ENCODE measurements at regions not wholly inside any gene's neighbourhood (a gene's known extent, or its start where the extent isn't known, plus 50 kb on each side); places are given as distances from the start of the nearest gene placed in this dataset.
"Not testable (repeated sequence)": the region's sequence is repeated elsewhere in the genome, so short reads cannot be mapped to it uniquely, and the experiment has no call there.

DNA sequence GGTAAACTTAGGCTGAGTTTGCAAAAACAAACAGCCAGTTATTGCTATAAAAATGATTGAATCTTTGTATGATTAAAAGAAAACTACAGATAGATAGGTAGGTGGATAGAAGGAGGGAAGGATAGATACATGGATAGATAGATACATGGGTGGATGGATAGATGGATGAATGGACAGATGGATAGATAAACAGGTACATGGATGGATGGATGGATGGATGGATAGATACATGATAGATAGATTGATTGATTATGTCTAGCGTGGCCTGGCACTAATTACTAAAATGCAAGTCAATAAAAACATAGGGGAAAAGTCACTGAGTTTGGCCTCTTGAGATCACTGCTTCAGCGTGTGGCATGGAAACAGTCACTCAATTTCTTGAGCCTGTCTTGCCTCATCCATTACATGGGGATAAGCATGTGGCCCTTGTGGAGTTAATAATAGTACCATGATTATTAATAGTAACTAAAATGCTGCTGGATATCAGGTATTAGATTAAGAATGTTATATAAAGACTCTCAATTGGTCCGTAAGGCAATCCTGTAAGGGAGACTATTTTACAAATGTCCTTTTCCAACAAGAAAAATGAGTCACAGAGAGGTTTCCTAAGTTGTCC is 184.9 kb downstream of the HS3ST3A1 start:
- ATAC-seq (ENCODE audit: low read depth) (no peak), DNase-seq (no peak)
- no peak overlapping the region for H2AFZ ChIP-seq (ENCODE audit: insufficient read depth, low read depth, low read length, poor library complexity, severe bottlenecking)
- H3K9me3 Mint-ChIP-seq (ENCODE audit: insufficient read depth) = peaks cover 2% of the 10 kb centered on the region
- H3K36me3 ChIP-seq (replicated peaks in 1 of 2; ENCODE audit: control extremely low read depth in 1 of 2, control insufficient read depth in 1 of 2, extremely low read depth in 1 of 2, insufficient read depth in 2 of 2, low read length in 1 of 2) = no peaks in the 10 kb centered on the region
- no peaks in the 10 kb centered on the region for H3K27me3 ChIP-seq (replicated peaks in 1 of 4; ENCODE audit: control extremely low read depth in 1 of 4, control insufficient read depth in 3 of 4, insufficient read depth in 4 of 4, low read length in 3 of 4)
- H3K27me3 Mint-ChIP-seq = peaks cover 8% of the 10 kb centered on the region
- H3K79me2 ChIP-seq (ENCODE audit: control insufficient read depth, insufficient read depth, low read length) = no peaks in the 10 kb centered on the region
- no peak overlapping the region for H3K27ac ChIP-seq (ENCODE audit: low read length in 2 of 2)
- intact Hi-C loops (cut with micrococcal nuclease) = no loop called here
- no peak for TF ChIP-seq EZH2 (IDR thresholded peaks at IDR 0.05; ENCODE audit: borderline replicate concordance, insufficient read depth, low read depth, low read length, poor library complexity, severe bottlenecking)
- TF ChIP-seq, protein P1, sequence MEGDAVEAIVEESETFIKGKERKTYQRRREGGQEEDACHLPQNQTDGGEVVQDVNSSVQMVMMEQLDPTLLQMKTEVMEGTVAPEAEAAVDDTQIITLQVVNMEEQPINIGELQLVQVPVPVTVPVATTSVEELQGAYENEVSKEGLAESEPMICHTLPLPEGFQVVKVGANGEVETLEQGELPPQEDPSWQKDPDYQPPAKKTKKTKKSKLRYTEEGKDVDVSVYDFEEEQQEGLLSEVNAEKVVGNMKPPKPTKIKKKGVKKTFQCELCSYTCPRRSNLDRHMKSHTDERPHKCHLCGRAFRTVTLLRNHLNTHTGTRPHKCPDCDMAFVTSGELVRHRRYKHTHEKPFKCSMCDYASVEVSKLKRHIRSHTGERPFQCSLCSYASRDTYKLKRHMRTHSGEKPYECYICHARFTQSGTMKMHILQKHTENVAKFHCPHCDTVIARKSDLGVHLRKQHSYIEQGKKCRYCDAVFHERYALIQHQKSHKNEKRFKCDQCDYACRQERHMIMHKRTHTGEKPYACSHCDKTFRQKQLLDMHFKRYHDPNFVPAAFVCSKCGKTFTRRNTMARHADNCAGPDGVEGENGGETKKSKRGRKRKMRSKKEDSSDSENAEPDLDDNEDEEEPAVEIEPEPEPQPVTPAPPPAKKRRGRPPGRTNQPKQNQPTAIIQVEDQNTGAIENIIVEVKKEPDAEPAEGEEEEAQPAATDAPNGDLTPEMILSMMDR (IDR thresholded peaks at IDR 0.05) = no peak
- WGBS (ENCODE audit: insufficient coverage) = 0% methylated on average over 1 of the region's 3 CpGs
- no peaks in the 10 kb centered on the region for H3K4me1 ChIP-seq (ENCODE audit: control insufficient read depth in 2 of 2, insufficient read depth in 2 of 2, low read length in 2 of 2)
- no peak overlapping the region for H3K4me3 Mint-ChIP-seq
- H3K4me3 ChIP-seq (ENCODE audit: control extremely low read depth in 1 of 5, extremely low read depth in 1 of 5, insufficient read depth in 1 of 5, low read depth in 2 of 5, low read length in 4 of 5) = no peak overlapping the region
- H3K4me2 ChIP-seq (replicated peaks; ENCODE audit: low read depth, low read length, poor library complexity, severe bottlenecking) = no peak overlapping the region
- ChIA-PET POLR2A (no interaction called here), CTCF (no interaction called here)
- no peaks in the 10 kb centered on the region for H3K4me1 Mint-ChIP-seq
- no peaks in the 10 kb centered on the region for H4K20me1 ChIP-seq (ENCODE audit: control insufficient read depth, insufficient read depth, low read length, poor library complexity, severe bottlenecking)
- no peak overlapping the region for H3K9ac ChIP-seq (ENCODE audit: low read length)
- H3K9me3 ChIP-seq (ENCODE audit: control extremely low read depth in 1 of 3, control insufficient read depth in 2 of 3, insufficient read depth in 1 of 3, low read length in 2 of 3) = peaks cover 0 to 11% (median 0%) of the 10 kb centered on the region in 3 donors
- no peak overlapping the region for H3K27ac Mint-ChIP-seq

GRCh38 chr17:13415871-13416416 is 185.8 kb downstream of the HS3ST3A1 start:
- no peaks in the 10 kb centered on the region for H4K20me1 ChIP-seq (ENCODE audit: control insufficient read depth, insufficient read depth, low read length, poor library complexity, severe bottlenecking)
- no peaks in the 10 kb centered on the region for H3K4me1 Mint-ChIP-seq
- H3K27ac Mint-ChIP-seq = no peak overlapping the region
- DNase-seq (no peak), ATAC-seq (ENCODE audit: low read depth) (no peak)
- CTCF ChIA-PET = no interaction called here
- no peaks in the 10 kb centered on the region for H3K27me3 ChIP-seq (replicated peaks in 1 of 4; ENCODE audit: control extremely low read depth in 1 of 4, control insufficient read depth in 3 of 4, insufficient read depth in 4 of 4, low read length in 3 of 4)
- no peak overlapping the region for H3K4me2 ChIP-seq (replicated peaks; ENCODE audit: low read depth, low read length, poor library complexity, severe bottlenecking)
- no peak overlapping the region for H3K4me3 ChIP-seq (ENCODE audit: control extremely low read depth in 1 of 5, extremely low read depth in 1 of 5, insufficient read depth in 1 of 5, low read depth in 2 of 5, low read length in 4 of 5)
- H3K9me3 Mint-ChIP-seq (ENCODE audit: insufficient read depth) = peaks cover 2% of the 10 kb centered on the region
- POLR2A ChIA-PET = no interaction called here
- H3K4me3 Mint-ChIP-seq = no peak overlapping the region
- H2AFZ ChIP-seq (ENCODE audit: insufficient read depth, low read depth, low read length, poor library complexity, severe bottlenecking) = no peak overlapping the region
- intact Hi-C loops (cut with micrococcal nuclease) = no loop called here
- no peak overlapping the region for H3K27ac ChIP-seq (ENCODE audit: low read length in 2 of 2)
- TF ChIP-seq, protein P1 (IDR thresholded peaks at IDR 0.05) = no peak
- no peak for TF ChIP-seq EZH2 (IDR thresholded peaks at IDR 0.05; ENCODE audit: borderline replicate concordance, insufficient read depth, low read depth, low read length, poor library complexity, severe bottlenecking)
- no peaks in the 10 kb centered on the region for H3K4me1 ChIP-seq (ENCODE audit: control insufficient read depth in 2 of 2, insufficient read depth in 2 of 2, low read length in 2 of 2)
- H3K36me3 ChIP-seq (replicated peaks in 1 of 2; ENCODE audit: control extremely low read depth in 1 of 2, control insufficient read depth in 1 of 2, extremely low read depth in 1 of 2, insufficient read depth in 2 of 2, low read length in 1 of 2) = no peaks in the 10 kb centered on the region
- WGBS (ENCODE audit: insufficient coverage) = 40% methylated on average over 12 of the region's 13 CpGs
- peaks cover 0 to 11% (median 0%) of the 10 kb centered on the region in 3 donors for H3K9me3 ChIP-seq (ENCODE audit: control extremely low read depth in 1 of 3, control insufficient read depth in 2 of 3, insufficient read depth in 1 of 3, low read length in 2 of 3)
- peaks cover 8% of the 10 kb centered on the region for H3K27me3 Mint-ChIP-seq
- H3K79me2 ChIP-seq (ENCODE audit: control insufficient read depth, insufficient read depth, low read length) = no peaks in the 10 kb centered on the region
- H3K9ac ChIP-seq (ENCODE audit: low read length) = no peak overlapping the region

- H3K36me3 ChIP-seq (replicated peaks in 1 of 2; ENCODE audit: control extremely low read depth in 1 of 2, control insufficient read depth in 1 of 2, extremely low read depth in 1 of 2, insufficient read depth in 2 of 2, low read length in 1 of 2); H3K4me2 ChIP-seq (replicated peaks; ENCODE audit: low read depth, low read length, poor library complexity, severe bottlenecking); CTCF ChIA-PET; H3K4me3 ChIP-seq (ENCODE audit: control extremely low read depth in 1 of 5, extremely low read depth in 1 of 5, insufficient read depth in 1 of 5, low read depth in 2 of 5, low read length in 4 of 5); H3K27ac ChIP-seq (ENCODE audit: low read length in 2 of 2); H3K9me3 Mint-ChIP-seq (ENCODE audit: insufficient read depth); H3K27me3 ChIP-seq (replicated peaks in 1 of 4; ENCODE audit: control extremely low read depth in 1 of 4, control insufficient read depth in 3 of 4, insufficient read depth in 4 of 4, low read length in 3 of 4); H3K27ac Mint-ChIP-seq; POLR2A ChIA-PET; H3K4me3 Mint-ChIP-seq; ATAC-seq (ENCODE audit: low read depth); H3K9ac ChIP-seq (ENCODE audit: low read length); DNase-seq; H3K27me3 Mint-ChIP-seq; H2AFZ ChIP-seq (ENCODE audit: insufficient read depth, low read depth, low read length, poor library complexity, severe bottlenecking); H3K79me2 ChIP-seq (ENCODE audit: control insufficient read depth, insufficient read depth, low read length); intact Hi-C loops (cut with micrococcal nuclease); H3K4me1 ChIP-seq (ENCODE audit: control insufficient read depth in 2 of 2, insufficient read depth in 2 of 2, low read length in 2 of 2); H4K20me1 ChIP-seq (ENCODE audit: control insufficient read depth, insufficient read depth, low read length, poor library complexity, severe bottlenecking); H3K4me1 Mint-ChIP-seq: not testable (repeated sequence)
- no CpG with 5 or more reads among the region's 3 CpGs for WGBS (ENCODE audit: insufficient coverage)
- peaks cover 0 to 11% (median 0%) of the 10 kb centered on the region in 3 donors for H3K9me3 ChIP-seq (ENCODE audit: control extremely low read depth in 1 of 3, control insufficient read depth in 2 of 3, insufficient read depth in 1 of 3, low read length in 2 of 3)
Measured at GRCh38 chr17:13415200-13415599, 186.5 kb downstream of the HS3ST3A1 start.
